Left renal pelvis (tissue), 4 donors: ENCODE measurements at regions not wholly inside any gene's neighbourhood (a gene's known extent, or its start where the extent isn't known, plus 50 kb on each side); places are given as distances from the start of the nearest gene placed in this dataset.

Experiments used
- DNase-seq, 4 donors: peaks; one replicate each; pipeline ENCODE4 v3.0.0-alpha.2; 2013; ENCODE audit warnings: low read depth in 4 of 4, low spot score in 3 of 4

DNA sequence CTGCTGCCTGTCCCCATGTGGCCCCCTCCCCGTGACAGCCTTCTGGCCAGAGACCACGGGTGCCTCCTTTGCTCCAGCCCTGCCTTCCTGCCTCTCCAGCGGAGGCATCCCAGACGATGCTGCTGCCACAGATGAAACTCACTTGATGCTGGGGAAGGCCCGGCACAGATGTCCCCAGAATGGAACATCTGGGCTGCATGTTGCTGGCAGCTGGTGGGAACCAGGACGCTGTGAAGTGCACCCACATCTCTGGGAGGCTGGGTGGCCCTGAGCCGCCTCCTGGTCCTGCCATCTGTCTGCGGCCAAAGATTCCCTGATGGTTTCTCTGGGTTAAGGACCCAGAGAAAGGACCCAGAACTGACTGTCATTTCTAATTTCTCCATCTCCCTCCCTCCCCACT is 51.9 kb upstream of the PTPRS start:
- no peak for DNase-seq

DNA sequence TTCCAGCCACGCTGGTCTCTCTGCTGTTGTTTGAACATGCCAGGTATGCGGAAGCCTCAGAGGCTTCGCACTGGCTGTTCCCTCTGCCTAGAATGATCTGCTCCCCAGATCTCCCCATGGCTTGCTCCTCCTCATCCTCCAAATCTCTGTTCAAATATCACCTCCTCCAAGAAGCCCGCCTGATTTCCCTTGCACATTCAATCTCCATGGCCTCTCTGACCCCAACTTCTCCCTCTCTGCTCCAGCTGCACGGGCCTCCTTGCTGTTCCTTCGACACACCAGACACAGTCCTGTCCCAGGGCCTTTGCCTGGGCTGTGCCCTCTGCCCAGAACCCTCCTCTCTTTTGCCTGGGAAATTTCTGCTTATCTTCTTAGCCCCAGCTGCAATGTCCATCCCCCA is 52.5 kb upstream of the PTPRS start:
- no peak for DNase-seq

DNA sequence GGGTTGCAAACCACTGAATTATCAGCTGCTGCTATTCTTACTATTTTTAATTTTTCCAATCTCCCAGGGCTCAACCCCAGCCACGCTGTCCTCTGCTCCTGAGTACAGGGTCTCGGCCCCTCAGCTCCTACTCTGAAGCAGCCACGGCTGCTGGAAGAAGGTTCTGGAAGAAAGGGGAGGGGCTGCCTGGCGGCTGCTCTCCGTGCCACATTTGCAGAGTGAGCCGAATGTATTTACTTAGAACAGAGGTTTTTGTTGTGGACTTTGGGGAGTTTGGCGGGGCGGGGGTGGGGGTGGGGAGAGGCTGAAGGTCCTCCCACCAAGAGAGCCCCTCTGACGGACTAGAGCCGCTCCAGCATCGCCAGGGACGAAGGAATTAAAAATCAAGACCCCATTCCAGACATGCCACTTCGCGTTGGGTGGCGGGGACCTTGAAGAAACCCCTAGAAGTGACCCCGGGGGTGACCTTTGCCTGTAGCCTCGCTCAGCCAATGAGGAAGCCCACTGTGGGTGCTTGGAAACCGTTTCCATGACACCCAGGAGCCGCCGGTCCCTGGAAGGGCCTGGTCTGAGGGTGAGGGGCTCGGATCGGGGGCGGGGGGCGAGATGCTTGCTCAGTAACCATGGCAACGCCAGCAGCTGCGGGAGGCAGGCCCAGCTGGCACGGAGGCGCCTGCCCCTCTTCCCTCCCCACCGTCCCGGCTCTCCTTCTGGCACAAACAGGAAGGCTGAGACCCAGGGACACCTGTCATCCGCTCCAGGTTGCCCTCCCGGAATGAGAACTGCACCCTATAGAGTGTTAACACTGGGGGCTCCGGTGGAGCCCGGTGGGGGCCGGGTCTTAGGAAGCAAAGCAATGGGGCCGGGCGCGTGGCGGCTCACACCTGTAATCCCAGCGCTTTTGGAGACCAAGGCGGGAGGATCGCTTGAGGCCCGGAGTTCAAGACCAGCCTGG is 54.2 kb upstream of the PTPRS start:
- no peak for DNase-seq

DNA sequence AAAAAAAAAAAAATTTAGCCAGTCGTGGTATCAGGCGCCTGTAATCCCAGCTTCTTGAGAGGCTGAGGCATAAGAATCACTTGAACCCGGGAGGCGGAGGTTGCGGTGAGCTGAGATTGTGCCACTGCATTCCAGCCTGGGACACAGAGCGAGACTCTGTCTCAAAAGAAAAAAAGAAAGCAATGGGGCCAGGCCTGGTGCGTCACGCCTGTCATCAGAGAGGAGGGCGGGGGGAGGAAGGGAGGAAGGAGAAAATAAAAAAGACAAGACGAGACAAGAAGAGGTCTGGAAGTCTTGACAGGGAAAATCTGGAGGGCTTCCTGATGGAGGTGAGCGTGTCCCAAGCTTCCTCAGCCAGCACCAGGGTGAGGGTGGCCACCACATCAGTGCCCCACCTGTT is 54.9 kb upstream of the PTPRS start:
- no peak for DNase-seq

DNA sequence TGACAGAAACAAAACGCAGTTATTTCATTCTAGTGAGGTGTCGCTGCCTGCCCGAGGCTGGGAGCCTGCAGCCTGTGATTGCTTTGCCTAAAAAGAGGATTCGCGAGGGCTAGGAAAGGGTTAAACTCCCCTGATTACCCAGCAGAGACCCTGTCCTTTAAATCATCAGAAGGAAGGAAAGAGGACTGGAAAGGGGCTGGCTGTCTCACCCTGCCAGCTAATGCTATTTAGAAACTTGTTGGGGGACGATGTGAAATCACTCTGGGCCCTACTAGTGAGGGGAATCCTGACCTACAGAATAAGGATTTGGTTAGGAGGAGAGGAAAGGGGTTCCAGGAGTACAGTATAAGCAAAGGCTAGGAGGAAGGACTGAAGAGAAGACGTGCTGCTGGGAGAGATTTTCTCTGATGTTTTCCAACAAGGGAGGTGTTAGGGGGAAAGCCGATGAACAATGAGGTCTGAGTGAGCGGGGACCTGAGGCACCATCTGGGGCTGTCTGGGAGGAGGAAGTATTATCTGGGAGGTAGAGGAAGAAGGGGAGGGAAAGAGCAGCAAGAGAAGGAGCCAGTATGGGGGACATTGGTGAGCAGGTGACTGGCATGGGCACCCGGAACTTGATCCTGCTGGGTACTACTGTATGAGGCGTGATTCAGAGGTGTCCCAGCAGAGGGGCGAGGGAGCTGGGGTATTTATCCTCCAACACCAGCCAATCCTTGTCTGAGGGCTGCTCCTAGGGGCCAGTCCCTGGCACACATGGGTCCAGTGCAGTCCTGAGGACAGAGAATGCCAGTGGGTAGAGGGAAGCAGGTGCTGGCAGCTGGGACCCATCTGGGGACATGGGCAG is 55.7 kb upstream of the PTPRS start:
- no peak for DNase-seq

DNA sequence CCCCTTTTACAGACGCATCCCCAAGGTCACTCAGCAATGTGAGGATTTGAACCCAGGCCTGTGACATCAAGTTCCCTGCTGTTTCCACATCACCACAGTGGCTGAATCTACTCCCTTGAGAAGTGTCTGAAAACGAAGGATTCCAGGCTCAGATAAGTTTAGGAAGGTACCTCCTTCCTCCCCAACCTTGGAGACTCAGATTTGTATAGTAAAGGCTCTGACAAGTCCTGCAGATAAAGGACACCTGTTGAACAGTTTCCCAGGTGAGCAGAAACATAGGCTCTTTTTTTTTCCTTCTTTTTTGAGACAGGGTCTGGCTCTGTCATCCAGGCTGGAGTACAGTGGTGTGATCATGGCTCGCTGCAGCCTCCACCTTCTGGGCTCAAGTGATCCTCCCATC is 56.4 kb upstream of the PTPRS start:
- DNase-seq = no peak

DNA sequence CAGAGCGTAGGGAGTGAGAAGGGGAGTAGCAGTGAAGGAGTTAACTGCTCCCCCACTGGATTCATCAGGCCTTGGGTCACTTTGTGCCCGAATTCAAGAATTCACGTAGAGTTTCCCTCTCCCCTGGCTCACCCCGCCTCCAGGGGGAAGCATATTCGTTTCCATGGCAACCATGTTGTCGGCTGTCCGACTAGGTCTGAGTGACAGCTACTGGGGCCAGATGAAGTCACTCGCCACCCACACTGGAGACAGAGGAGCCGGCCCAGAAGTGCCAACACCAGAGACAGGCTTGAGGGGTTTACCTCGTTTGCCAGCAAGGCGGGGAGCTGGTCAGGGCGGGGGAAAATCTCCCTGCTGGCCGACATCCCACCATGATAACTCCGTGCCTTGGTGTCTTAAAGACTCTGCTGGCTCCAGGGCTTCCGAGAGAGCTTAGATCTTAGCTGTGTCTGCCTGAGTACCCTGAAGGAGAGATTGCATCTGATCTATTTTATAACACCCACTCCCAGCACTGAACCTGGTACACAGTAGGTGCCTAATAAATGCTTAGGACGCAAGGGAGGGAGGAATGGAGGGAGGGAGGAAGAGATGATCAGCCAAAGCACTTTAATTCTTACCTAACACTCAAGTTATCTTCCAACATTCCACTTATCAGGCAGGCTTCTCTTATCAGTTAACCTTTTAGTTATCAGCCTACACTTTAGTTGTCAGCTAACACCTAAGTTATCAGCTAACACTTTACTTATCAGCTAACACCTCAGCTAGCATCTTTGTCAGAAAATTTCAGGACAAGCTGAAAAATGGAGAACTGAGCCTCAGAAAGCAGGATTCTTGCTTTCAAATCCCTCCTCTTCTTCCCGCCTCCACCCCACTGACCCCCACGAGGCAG is 57.2 kb upstream of the ZNRF4 start:
- no peak for DNase-seq

DNA sequence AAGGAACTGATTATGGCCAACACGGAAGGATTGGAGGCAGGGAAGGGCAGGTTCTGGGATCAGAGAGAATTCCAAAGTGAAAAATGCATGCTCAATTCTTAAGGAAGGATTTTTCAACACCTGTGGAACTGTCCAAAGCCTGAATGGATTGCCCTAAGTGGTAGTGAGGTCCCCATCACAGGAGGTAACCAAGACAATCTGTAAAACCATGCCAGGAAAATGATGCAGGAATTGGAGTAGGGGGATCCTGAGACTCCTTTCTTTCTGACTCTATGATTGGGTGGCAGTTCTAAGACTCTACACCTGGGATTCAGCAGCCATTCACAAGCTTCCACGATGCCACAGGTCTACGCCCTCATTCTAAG is 56.5 kb upstream of the ZNRF4 start:
- DNase-seq = no peak

DNA sequence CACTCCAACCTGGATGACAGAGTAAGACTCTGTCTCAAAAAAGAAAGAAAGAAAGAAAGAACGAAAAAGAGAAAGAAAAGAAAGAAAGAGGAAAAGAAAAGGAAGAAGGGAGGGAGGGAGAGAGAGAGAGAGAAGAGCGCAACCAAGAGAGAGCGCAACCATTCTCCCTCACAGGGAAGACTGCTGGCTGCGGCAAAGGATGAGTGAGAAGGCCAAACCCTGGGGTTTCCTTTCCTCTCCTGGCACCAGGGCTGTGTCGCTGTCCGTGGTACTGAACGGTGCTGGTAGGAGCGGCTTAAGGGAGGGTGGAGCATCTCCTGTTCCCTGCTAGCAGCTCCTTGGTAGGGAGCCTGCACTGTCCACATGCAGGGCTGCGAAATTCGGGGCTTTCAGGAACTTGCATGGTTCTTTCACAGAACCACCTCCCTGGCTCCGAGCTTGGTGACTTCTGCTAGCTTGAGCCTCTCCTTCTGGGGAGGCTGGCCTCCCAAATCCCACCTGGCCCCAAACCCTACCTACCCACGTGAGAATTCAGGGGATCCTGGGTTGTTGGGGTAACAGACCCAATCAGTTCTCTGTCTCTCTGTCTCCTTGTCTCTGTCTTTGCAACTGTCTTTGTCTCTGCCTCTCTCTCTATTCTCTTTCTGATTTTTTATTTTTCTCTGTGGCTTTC is 51.1 kb upstream of the ZNRF4 start:
- DNase-seq = peak; percentile 66 to 90 (median 78)
